Neural cell (in vitro differentiated cells): ENCODE measurements at regions not wholly inside any gene's neighbourhood (a gene's known extent, or its start where the extent isn't known, plus 50 kb on each side); places are given as distances from the start of the nearest gene placed in this dataset.

Source experiments
- H2AFZ ChIP-seq: fragments of 200-600, 300-800 bp; sonication (generic), shearing (Covaris generic); 2 replicates; pipeline ENCODE4 v1.6.0; 2014; ENCODE audit warnings: low read depth, mild to moderate bottlenecking, antibody characterized with exemption, low read length, moderate library complexity
- H3F3A ChIP-seq: fragments of 200-600 bp; shearing (Covaris generic); 2 replicates; pipeline ENCODE4 v1.6.1; 2016; ENCODE audit warnings: mild to moderate bottlenecking, moderate library complexity, mixed read lengths, antibody characterized with exemption, low read length; ENCODE audit not compliant: insufficient read depth, poor library complexity, severe bottlenecking
- H3K27ac ChIP-seq: fragments of 200-600, 300-800 bp; sonication (generic), shearing (Covaris generic); 2 replicates; pipeline ENCODE4 v1.5.1; 2014; ENCODE audit warnings: mild to moderate bottlenecking, low read length, moderate library complexity
- H3K27me3 ChIP-seq: fragments of 300-800, 200-600 bp; sonication (generic), shearing (Covaris generic); 2 replicates; pipeline ENCODE4 v1.6.0; 2014; ENCODE audit warnings: mild to moderate bottlenecking, low read depth, low read length, moderate library complexity; ENCODE audit not compliant: insufficient read depth
- H3K36me3 ChIP-seq: fragments of 300-800, 200-600 bp; sonication (generic), shearing (Covaris generic); 2 replicates; pipeline ENCODE4 v1.5.1; 2014; ENCODE audit warnings: mild to moderate bottlenecking, antibody characterized with exemption, low read length, moderate library complexity; ENCODE audit not compliant: insufficient read depth
- H3K4me2 ChIP-seq: fragments of 300-800, 200-600 bp; sonication (generic), shearing (Covaris generic); 2 replicates; pipeline ENCODE4 v1.6.0; 2014; ENCODE audit warnings: mild to moderate bottlenecking, low read length
- H3K4me3 ChIP-seq: fragments of 300-800, 200-600 bp; sonication (generic), shearing (Covaris generic); 2 replicates; pipeline ENCODE4 v1.5.1; 2014; ENCODE audit warnings: mild to moderate bottlenecking, low read length, moderate library complexity
- H3K79me2 ChIP-seq: fragments of 200-600 bp; shearing (Covaris generic); replicated peaks from 2 replicates; pipeline ENCODE4 v1.6.0; 2014; ENCODE audit warnings: mild to moderate bottlenecking, low read length, moderate library complexity; ENCODE audit not compliant: insufficient read depth
- H3K9ac ChIP-seq: fragments of 300-800, 200-600 bp; sonication (generic), shearing (Covaris generic); 2 replicates; pipeline ENCODE4 v1.6.1; 2016; ENCODE audit warnings: mild to moderate bottlenecking, low read length, mixed read lengths
- H3K9me2 ChIP-seq: fragments of 200-600 bp; shearing (Covaris generic); 2 replicates; pipeline ENCODE4 v1.6.1; 2016; ENCODE audit warnings: mild to moderate bottlenecking, low read length, mixed read lengths; ENCODE audit not compliant: insufficient read depth
- H3K9me3 ChIP-seq: fragments of 200-600, 300-800 bp; sonication (generic), shearing (Covaris generic); 2 replicates; pipeline ENCODE4 v1.6.1; 2016; ENCODE audit warnings: mild to moderate bottlenecking, mixed run types, low read length, moderate library complexity, mixed read lengths
- H4K20me1 ChIP-seq: fragments of 200-600 bp; shearing (Covaris generic); 2 replicates; pipeline ENCODE4 v1.6.1; 2016; ENCODE audit warnings: mild to moderate bottlenecking, mixed run types; ENCODE audit not compliant: insufficient read depth
- CTCF ChIP-seq: fragments of 450-650 bp; IDR thresholded peaks from 2 replicates; pipeline ENCODE4 v1.5.1; 2014; ENCODE audit warnings: antibody characterized with exemption, mild to moderate bottlenecking, moderate library complexity; ENCODE audit not compliant: poor library complexity, severe bottlenecking
- EP300 ChIP-seq: fragments of 450-650 bp; conservative IDR thresholded peaks from 2 replicates; pipeline ENCODE4 v1.6.1; 2014; ENCODE audit warnings: antibody characterized with exemption, mild to moderate bottlenecking, moderate library complexity; ENCODE audit not compliant: poor library complexity, severe bottlenecking
- EZH2 ChIP-seq: fragments of 200-600, 300-800 bp; shearing (Covaris generic), sonication (generic); IDR thresholded peaks from 2 replicates; pipeline ENCODE4 v1.6.1; 2014; ENCODE audit warnings: antibody characterized with exemption, low read length, borderline replicate concordance, mild to moderate bottlenecking; ENCODE audit not compliant: insufficient read depth, poor library complexity, severe bottlenecking
- MXI1 ChIP-seq: fragments of 450-650 bp; conservative IDR thresholded peaks from 2 replicates; pipeline ENCODE4 v1.6.1; 2014; ENCODE audit warnings: antibody characterized with exemption, mild to moderate bottlenecking; ENCODE audit not compliant: poor library complexity, severe bottlenecking
- POLR2AphosphoS5 ChIP-seq: IDR thresholded peaks from 2 replicates; pipeline ENCODE4 v1.6.1; 2012
- RAD21 ChIP-seq: fragments of 450-650 bp; conservative IDR thresholded peaks from 2 replicates; pipeline ENCODE4 v1.6.1; 2014; ENCODE audit warnings: antibody characterized with exemption, mild to moderate bottlenecking, moderate library complexity
- REST ChIP-seq: IDR thresholded peaks from 2 replicates; pipeline ENCODE4 v1.6.1; 2012; ENCODE audit warnings: borderline replicate concordance
- SMC3 ChIP-seq: fragments of 450-650 bp; conservative IDR thresholded peaks from 2 replicates; pipeline ENCODE4 v1.6.1; 2014; ENCODE audit warnings: antibody characterized with exemption, mild to moderate bottlenecking, moderate library complexity; ENCODE audit not compliant: poor library complexity
- TAF1 ChIP-seq: IDR thresholded peaks from 2 replicates; pipeline ENCODE4 v1.6.1; 2012; ENCODE audit warnings: low read depth

- no peak overlapping the region for H3K27ac ChIP-seq
Measured at GRCh38 chr1:13951793-13952751, 252.1 kb downstream of the PRDM2 start.

GRCh38 chr1:13952985-13953384, 253.0 kb downstream of the PRDM2 start:
- Histone ChIP-seq H3K9me3 (no peaks in the 10 kb centered on the region), H3K4me2 (no peak overlapping the region), H4K20me1 (no peaks in the 10 kb centered on the region), H3K79me2 (no peaks in the 10 kb centered on the region), H3K9me2 (no peaks in the 10 kb centered on the region), H2AFZ (no peak overlapping the region), H3K36me3 (no peaks in the 10 kb centered on the region), H3K9ac (no peak overlapping the region), H3F3A (no peaks in the 10 kb centered on the region), H3K4me3 (no peak overlapping the region), H3K27ac (no peak overlapping the region), H3K27me3 (no peaks in the 10 kb centered on the region)
- TF ChIP-seq RAD21 (no peak), EP300 (no peak), CTCF (no peak), REST (no peak), POLR2AphosphoS5 (no peak), TAF1 (no peak), SMC3 (no peak), MXI1 (no peak), EZH2 (no peak)

More at GRCh38 chr1:13951793-13952751, 252.1 kb downstream of the PRDM2 start:
- TF ChIP-seq RAD21: no peak
- TF ChIP-seq MXI1: no peak
- no peak for TF ChIP-seq TAF1
- no peak for TF ChIP-seq EZH2
- TF ChIP-seq CTCF: no peak
- no peak for TF ChIP-seq SMC3
- Histone ChIP-seq H3K79me2 (no peaks in the 10 kb centered on the region), H3K4me3 (no peak overlapping the region), H3K9ac (no peak overlapping the region), H3K27me3 (no peaks in the 10 kb centered on the region), H3F3A (no peaks in the 10 kb centered on the region), H3K36me3 (no peaks in the 10 kb centered on the region), H3K9me3 (no peaks in the 10 kb centered on the region), H3K9me2 (no peaks in the 10 kb centered on the region), H2AFZ (no peak overlapping the region), H4K20me1 (no peaks in the 10 kb centered on the region), H3K4me2 (no peak overlapping the region)
